Pons (tissue), 1 donor: ENCODE measurements at regions not wholly inside any gene's neighbourhood (a gene's known extent, or its start where the extent isn't known, plus 50 kb on each side); places are given as distances from the start of the nearest gene placed in this dataset.

Source experiments
- DNase-seq: peaks from one replicate; pipeline ENCODE4 v3.0.0-alpha.2; 2016; ENCODE audit warnings: low spot score

- DNase-seq = no peak
Measured at GRCh38 chr10:91036807-91037411, 116.0 kb upstream of the ANKRD1 start.

DNA sequence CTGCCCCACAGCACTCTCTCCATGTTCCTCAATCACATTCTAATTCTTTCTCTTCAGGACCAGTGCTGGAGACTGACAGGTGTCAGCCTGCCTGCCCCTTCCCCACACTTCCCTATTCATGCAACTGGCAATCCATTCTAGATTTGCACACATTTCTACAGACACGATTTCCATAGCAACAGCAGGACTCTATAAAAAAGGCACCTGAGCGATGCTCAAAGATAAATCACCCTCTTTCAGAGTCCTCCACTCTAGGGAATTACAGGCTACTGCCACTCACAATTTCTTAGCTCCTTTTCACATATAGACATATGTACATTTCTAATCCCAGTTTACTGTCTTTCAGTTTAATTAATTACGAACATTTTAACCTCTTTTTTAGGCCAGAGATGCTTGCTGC is 118.1 kb upstream of the ANKRD1 start:
- no peak for DNase-seq

GRCh38 chr10:91040343-91040742 is 119.5 kb upstream of the ANKRD1 start:
- DNase-seq = no peak

DNA sequence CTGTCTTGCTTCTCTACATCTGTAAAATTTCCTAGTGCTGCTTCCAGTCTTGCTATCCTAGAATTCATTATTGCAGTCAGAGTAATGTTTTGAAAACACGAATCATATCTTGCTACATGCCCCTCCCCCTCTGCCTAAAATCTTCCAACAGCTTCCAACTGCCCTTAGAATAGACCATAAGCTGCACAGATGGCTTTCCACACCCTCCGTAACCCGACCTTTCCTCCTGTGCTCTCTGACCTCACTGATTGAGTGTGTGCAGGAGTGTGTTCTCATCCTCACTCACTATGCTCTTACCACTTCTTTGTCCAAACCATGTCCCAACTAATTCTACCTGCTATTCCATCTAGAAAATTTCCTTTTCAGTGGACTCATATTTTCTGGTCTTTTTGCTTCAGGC is 121.2 kb upstream of the ANKRD1 start:
- no peak for DNase-seq

DNA sequence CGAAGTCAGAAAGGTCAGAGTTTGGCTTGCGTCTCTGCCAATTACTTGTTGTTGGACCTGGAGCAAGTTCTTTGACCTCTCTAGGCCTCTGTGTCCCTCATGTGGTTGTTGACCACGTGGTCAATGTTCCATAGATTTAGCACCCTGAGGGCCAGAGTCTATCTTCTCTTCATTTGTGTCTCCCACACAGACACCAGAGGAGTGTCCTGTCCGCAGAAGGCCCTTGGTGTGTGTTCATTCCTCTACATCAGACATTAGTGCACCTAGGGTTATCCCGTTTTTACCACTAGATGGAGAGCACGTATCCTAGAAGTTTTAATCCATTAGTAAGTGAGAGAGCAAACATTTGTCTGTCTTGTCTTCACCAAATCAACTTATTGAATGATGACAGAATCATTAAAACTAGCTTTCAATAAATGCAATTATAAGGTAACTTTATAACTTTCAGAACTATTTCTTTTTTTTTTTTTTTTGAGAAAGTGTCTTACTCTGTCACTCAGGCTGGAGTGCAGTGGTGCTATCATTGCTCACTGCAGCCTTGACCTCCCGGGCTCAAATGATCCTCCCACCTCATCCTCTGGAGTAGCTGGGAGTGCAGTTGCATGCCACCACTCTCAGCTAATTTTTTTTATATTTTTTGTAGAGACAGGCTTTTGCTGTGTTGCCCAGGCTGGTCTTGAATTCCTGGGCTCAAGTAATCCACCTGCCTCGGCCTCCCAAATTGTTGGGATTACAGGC is 122.5 kb upstream of the ANKRD1 start:
- DNase-seq = peak; percentile 73

- DNase-seq = no peak
Measured at GRCh38 chr10:91046869-91047268, 126.0 kb upstream of the ANKRD1 start.

- DNase-seq = no peak
Measured at GRCh38 chr10:91048380-91048779, 127.5 kb upstream of the ANKRD1 start.

DNA sequence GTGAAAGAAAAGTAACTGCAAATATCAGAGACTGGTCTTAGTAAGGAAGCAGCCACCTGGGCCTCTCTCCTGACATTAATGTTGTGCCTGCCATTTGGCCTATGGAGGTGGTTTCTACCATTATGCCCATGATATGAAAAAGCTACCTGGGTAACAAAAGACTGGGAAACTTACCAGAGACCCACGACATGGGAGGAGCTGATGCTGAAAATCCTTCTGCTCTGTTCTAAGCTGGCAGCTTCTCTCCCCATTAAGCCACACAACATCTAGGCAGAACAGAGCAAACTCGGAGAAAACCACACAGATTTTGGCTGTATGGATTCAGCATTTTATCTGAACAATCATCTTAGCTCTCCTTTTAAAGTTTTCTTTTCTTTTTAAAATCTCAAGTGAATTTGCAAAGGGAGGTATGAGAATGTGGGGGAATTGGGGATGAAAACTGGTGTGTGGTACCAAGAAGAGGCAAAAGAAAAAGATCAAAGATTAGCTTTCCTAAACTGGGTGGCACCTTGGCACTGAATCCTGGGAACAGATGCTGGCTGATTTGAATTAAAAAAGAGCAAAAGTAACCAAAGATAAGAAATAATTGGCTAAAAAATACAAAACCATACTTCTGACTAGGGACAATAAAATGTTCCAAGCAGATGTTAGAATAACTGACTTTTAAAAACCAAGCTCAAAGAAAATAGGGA is 128.6 kb upstream of the ANKRD1 start:
- no peak for DNase-seq

- no peak for DNase-seq
Measured at GRCh38 chr10:91049988-91050360, 129.1 kb upstream of the ANKRD1 start.

DNA sequence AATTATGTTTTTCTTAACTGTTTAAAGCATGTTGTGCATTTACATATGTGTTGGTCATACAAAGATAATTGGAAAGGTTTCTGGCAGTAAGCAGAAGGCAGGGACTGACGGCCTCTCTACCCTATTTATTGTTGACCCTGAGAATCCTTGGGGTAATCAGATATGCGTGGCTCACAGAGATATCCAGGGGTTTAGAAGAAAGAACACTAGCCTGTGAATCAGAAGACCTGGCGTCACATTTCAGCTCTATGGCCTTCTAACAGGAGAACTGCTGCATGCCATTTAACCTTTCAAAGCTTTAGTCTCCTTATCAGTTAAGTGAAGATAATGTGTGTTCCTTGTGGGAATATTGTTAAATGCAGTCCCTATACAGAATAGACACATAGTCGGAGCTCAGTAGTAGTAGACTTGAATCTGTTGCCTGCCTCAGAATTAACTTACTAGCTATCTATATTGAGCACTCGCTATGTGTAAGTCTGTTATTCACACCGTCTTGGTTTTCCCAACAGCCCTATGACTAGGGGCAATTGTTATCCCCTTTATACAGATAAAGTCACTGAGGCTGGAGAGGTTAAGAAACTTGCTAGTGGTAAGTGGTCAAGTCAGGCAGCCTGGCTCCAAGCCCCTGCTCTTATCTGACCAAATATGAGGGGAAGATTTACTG is 129.6 kb upstream of the ANKRD1 start:
- DNase-seq = no peak

DNA sequence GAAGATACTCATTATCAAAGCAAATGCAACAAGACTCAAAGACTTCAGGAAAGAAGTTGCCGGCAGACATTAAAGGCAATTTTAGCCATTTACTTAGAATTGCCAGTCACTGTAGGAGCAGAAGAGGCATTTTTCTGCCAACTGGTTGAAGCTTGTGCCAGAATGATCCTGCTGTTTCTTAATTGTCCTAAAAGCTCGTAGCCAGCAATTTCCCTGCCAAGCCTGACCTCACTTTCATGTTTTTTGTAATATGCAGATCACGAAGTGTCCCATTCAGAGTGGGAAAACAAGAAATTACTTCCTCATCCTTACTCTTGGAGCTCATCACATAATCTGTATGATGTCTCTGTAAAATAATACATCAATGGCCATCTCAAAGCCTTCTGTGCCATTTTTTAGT is 130.9 kb upstream of the ANKRD1 start:
- DNase-seq = peak; percentile 82

DNA sequence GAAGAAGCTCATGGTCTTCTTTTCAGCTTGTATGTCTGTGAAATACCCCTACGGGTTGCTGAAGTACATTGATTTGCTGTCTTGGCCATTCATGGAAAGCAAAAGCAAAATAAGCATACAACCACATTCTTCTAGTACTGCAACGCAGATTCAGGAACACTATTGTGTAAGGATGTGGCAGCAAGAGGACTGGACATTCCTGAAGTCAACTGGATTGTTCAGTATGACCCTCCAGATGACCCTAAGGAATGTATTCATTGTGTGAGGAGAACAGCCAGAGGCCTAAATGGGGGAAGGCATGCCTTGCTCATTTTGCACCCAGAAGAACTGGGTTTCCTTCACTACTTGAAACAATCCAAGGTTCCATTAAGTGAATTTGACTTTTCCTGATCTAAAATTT is 133.4 kb upstream of the ANKRD1 start:
- DNase-seq = no peak

DNA sequence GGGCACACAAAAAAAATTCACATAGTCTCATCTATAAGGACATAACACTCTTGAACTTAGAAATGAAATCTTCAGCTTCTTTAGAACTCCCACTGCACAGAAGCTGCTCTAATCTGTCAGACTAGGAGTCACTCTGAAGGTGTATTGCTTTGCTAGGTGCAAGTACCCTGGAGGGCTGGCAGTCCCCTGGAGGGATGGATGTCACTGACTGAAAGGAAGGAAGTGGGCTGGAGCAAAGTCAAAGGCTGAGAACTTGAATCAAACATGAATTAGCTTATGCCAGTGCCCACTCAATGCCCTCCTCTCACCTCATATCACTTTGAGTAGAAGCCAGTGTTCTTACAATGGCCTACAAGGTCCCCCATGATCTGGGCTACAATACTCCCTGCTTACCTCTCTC is 140.3 kb upstream of the ANKRD1 start:
- DNase-seq = no peak

- DNase-seq = no peak
Measured at GRCh38 chr10:91061608-91062007, 140.7 kb upstream of the ANKRD1 start.

- DNase-seq = no peak
Measured at GRCh38 chr10:91062091-91062490, 141.2 kb upstream of the ANKRD1 start.

DNA sequence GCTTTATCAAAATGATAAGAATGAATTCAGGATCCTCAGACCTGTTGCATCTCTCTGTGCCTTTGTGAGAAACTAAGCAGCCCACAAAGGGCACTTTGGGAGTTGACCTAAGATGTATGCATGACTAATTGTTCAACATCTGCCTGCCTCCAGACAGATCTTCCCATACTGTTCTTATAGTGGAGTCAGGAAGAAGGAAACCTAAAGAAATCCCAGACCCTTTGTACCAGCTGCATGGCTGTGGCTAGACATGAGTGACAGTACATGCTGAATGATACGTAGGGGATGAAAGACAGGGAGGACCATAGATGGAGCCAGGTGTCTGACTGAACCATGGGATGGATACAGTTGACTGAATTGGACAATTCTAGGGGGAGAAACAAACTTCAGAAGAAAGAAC is 148.7 kb upstream of the PCGF5 start:
- no peak for DNase-seq

- DNase-seq = no peak
Measured at GRCh38 chr10:91073286-91073979, 147.0 kb upstream of the PCGF5 start.

DNA sequence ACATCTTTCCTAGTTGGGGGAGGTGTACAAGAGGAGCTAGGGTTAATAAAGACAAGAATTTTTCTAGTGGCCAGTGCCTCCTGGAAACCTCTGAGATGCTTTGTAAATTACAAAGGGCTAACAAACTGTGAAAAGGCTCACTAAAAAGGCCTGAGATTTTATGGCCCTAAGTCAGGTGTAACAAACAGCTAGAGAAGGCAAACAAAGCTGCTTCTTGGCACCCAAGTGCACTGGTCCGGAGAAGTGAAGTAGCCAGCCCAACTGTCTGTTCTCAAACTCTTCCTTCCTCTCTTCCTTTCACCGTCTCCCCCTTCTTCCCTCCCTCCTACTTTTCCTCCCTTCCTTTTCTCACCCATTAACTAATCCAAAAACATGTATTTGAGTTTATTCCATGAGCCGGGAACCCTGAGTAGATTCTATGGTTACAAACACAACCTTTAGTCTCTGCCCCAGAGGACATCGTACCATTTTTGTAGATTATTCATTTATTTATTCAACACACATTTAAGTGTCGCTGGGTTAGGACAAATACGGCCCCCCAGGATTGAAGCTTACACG is 143.4 kb upstream of the PCGF5 start:
- no peak for DNase-seq

GRCh38 chr10:91077549-91078071 is 142.9 kb upstream of the PCGF5 start:
- DNase-seq = peak; percentile 24

DNA sequence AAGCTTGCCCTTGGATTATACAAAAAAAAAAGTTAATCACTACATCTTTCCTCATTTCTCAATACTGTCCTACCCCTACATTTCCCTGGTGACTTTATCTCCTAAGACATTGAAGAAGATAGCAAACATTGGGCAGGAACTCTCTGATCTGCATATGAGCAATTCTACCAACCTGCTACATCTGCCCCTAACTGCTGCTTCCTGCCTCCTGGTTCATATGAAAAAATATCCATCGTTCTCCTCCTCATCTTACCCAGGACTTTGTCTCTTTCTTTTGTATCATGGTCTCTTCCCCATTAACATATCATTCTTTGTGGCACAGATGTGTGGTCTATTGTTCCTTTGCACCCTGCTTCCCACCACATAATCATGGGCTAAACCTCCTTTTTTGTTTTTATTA is 139.7 kb upstream of the PCGF5 start:
- no peak for DNase-seq

- DNase-seq = no peak
Measured at GRCh38 chr10:91082447-91082846, 138.0 kb upstream of the PCGF5 start.
